Calu3 (cell line): ENCODE measurements at regions not wholly inside any gene's neighbourhood (a gene's known extent, or its start where the extent isn't known, plus 50 kb on each side); places are given as distances from the start of the nearest gene placed in this dataset.

Experiments used
- BruUV-seq: library from RNA; stranded (reverse); fragments of 400-500 nt; replicated peaks from 2 replicates; lab custom pipeline; 2021; lab: Mats Ljungman, UMichigan
- CTCF ChIA-PET: fragments of 300-600 bp; sonication (Branson Sonifier 250); formaldehyde crosslinking; loops from one replicate; lab custom pipeline; 2022; ENCODE audit warnings: antibody characterized with exemption; lab: Charles Lee
- DNase-seq: peaks from one replicate; pipeline ENCODE4 v3.0.0; 2022
- H3K27ac Mint-ChIP-seq: one replicate; pipeline ENCODE4 v1.8.0; 2022; ENCODE audit warnings: mixed read lengths; ENCODE audit not compliant: unreplicated experiment
- H3K27me3 Mint-ChIP-seq: one replicate; pipeline ENCODE4 v1.8.0; 2022; ENCODE audit warnings: mixed read lengths; ENCODE audit not compliant: unreplicated experiment
- H3K36me3 Mint-ChIP-seq: one replicate; pipeline ENCODE4 v1.8.0; 2022; ENCODE audit warnings: mild to moderate bottlenecking, moderate library complexity, mixed read lengths; ENCODE audit not compliant: insufficient read depth, unreplicated experiment
- H3K4me1 Mint-ChIP-seq: one replicate; pipeline ENCODE4 v1.8.0; 2022; ENCODE audit warnings: mild to moderate bottlenecking, low read depth, mixed read lengths; ENCODE audit not compliant: unreplicated experiment
- H3K4me3 Mint-ChIP-seq: one replicate; pipeline ENCODE4 v1.8.0; 2022; ENCODE audit warnings: mild to moderate bottlenecking, low read depth, moderate library complexity, mixed read lengths; ENCODE audit not compliant: unreplicated experiment
- H3K9me3 Mint-ChIP-seq: one replicate; pipeline ENCODE4 v1.8.0; 2022; ENCODE audit warnings: low read depth, mixed read lengths; ENCODE audit not compliant: unreplicated experiment
- intact Hi-C: fragments of 100-400 bp; cut with micrococcal nuclease; formaldehyde crosslinking; loops from one replicate; pipeline ENCODE4 v1.10.0; 2022; ENCODE audit not compliant: unreplicated experiment
- TF ChIP-seq, protein P1 (sequence below): fragments of 200-600 bp; IDR thresholded peaks from one replicate; pipeline ENCODE4 v1.8.0; 2022; ENCODE audit warnings: antibody characterized with exemption; ENCODE audit not compliant: unreplicated experiment

DNA sequence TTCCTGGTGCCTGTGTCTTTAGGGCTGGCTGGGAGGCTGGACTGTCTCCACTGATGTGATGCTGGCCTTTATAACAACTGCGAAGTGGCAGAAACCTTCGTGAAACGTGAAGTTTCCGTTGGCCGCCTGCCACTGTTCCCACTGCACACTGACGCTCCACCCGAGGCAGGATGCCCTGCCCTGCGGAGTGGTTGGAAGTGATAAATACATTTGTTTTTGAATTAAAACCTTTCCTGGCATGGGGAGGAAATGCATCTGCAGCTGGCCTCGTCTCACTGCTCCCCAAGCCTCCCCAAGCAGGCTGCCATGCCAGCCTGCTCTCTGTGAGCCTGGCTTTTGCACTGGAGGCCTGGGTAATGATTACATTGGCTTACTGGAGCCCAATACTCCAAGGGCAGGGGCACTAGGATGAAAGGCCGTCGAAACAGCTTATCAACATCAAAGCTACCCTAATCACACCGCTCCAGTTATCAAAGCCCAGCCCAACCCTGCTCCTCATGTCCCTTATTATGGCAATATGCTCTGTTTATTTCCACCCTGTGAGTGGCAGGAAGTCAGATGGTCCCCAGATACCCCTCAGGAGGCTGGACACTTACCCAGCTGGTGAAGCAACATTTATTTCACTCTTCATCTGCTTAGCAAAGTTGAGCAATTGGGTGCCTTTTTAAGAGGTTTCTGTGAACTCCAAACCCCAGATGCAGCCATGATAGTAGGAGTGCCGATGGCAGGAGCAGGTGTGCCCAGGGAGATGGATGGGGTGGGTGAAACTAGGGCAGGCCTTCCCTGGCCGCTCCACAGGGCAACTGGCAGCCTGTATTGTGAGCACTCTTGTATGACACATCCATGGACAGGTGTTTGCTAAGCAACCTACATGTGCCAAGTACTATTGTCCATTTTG lies 97.4 kb upstream of the ITGA6 start:
- intact Hi-C loops = no loop called here
- no TSS peak for BruUV-seq
- H3K36me3 Mint-ChIP-seq = no peaks in the 10 kb centered on the region
- DNase-seq = no peak
- no peaks in the 10 kb centered on the region for H3K9me3 Mint-ChIP-seq
- no peak overlapping the region for H3K27ac Mint-ChIP-seq
- TF ChIP-seq, protein P1, sequence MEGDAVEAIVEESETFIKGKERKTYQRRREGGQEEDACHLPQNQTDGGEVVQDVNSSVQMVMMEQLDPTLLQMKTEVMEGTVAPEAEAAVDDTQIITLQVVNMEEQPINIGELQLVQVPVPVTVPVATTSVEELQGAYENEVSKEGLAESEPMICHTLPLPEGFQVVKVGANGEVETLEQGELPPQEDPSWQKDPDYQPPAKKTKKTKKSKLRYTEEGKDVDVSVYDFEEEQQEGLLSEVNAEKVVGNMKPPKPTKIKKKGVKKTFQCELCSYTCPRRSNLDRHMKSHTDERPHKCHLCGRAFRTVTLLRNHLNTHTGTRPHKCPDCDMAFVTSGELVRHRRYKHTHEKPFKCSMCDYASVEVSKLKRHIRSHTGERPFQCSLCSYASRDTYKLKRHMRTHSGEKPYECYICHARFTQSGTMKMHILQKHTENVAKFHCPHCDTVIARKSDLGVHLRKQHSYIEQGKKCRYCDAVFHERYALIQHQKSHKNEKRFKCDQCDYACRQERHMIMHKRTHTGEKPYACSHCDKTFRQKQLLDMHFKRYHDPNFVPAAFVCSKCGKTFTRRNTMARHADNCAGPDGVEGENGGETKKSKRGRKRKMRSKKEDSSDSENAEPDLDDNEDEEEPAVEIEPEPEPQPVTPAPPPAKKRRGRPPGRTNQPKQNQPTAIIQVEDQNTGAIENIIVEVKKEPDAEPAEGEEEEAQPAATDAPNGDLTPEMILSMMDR = no peak
- no peaks in the 10 kb centered on the region for H3K27me3 Mint-ChIP-seq
- no peaks in the 10 kb centered on the region for H3K4me1 Mint-ChIP-seq
- CTCF ChIA-PET = no interaction called here
- H3K4me3 Mint-ChIP-seq = no peak overlapping the region

DNA sequence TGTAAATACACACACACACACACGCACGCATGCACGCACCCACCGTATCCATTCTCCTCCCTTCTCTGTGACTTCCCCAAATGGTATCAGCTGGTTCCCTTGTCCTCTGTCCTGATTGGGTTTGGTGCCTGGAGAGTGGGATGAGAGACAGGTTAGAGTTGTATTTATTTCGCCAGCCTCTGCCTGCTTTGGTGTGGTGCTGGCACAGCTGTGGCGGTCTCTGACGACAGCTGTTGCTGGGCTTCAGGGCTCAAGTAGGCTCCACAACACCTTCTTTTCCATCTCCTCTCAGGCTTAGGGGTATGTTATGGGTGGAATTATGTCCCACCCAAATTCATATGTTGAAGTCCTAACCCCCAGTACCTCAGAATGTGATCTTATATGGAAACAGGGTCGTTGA lies 94.9 kb upstream of the ITGA6 start:
- intact Hi-C loops = no loop called here
- DNase-seq = no peak
- H3K4me1 Mint-ChIP-seq = no peaks in the 10 kb centered on the region
- CTCF ChIA-PET = interaction anchor here (0.6 kb wide), 1 partner anchor 26 kb away, joined by 3 read pairs; no protein-coding TSS in a partner anchor
- no peak overlapping the region for H3K4me3 Mint-ChIP-seq
- H3K9me3 Mint-ChIP-seq = no peaks in the 10 kb centered on the region
- TF ChIP-seq, protein P1 = no peak
- BruUV-seq = no TSS peak
- no peaks in the 10 kb centered on the region for H3K36me3 Mint-ChIP-seq
- H3K27me3 Mint-ChIP-seq = no peaks in the 10 kb centered on the region
- no peak overlapping the region for H3K27ac Mint-ChIP-seq

DNA sequence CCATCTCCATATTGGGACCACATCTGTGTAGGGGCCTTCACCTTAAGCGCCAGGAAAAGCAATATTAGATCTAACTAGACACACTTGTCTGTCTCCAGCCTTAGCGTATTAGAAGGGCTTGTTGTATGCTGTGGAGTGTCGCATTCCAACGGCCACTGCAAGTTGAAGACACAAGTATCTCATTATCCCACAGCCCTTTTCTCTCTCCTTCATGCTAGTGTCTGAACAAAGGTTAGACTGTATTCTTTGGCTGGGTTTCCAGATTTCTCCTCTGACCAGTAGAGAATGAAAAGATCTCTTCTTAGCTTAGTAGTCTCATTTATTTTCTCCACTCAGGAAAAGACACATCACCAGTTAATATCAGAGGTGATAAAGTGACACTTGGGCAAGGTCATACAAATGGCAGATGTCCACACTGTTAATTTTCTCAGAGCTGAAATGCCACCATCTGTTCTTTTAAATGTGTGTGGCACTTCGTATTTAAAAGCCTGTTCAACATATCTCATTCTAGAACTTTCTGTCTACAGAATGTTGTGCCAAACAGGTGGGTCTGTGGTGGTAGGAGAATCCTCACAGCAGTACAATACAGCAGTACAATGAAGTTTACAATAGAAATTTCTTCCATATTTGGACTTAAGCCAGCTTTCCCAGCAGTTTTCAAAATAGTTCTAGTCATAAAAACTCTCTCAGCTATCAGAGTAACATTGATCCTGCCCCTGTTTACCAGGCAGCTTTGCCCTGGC lies 94.0 kb upstream of the ITGA6 start:
- Mint-ChIP-seq H3K4me3 (no peak overlapping the region), H3K27ac (no peak overlapping the region), H3K9me3 (no peaks in the 10 kb centered on the region), H3K27me3 (no peaks in the 10 kb centered on the region), H3K4me1 (no peaks in the 10 kb centered on the region), H3K36me3 (no peaks in the 10 kb centered on the region)
- intact Hi-C loops = no loop called here
- CTCF ChIA-PET = no interaction called here
- TF ChIP-seq, protein P1 = no peak
- no peak for DNase-seq
- no TSS peak for BruUV-seq

DNA sequence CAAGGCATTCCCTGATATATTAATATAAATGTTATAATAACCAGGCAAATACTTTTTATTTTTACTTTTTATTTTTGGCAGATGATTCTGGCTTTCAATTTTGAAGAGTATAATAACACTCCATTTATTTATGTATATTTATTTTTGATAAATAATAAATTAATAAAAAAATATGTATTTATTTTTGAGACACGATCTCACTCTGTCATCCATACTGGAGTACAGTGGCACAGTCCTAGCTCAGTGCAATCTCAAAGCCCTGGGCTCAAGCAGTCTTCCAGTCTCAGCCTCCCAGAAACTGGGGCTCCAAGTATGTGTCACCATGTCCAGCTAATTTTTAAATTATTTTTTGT lies 93.4 kb upstream of the ITGA6 start:
- Mint-ChIP-seq H3K4me1 (peaks cover under 1% of the 10 kb centered on the region), H3K27ac (no peak overlapping the region), H3K27me3 (no peaks in the 10 kb centered on the region), H3K9me3 (no peaks in the 10 kb centered on the region), H3K36me3 (no peaks in the 10 kb centered on the region), H3K4me3 (no peak overlapping the region)
- no TSS peak for BruUV-seq
- intact Hi-C loops = no loop called here
- TF ChIP-seq, protein P1 = no peak
- CTCF ChIA-PET = no interaction called here
- DNase-seq = no peak
